MM.1S (cell line): ENCODE measurements at regions not wholly inside any gene's neighbourhood (a gene's known extent, or its start where the extent isn't known, plus 50 kb on each side); places are given as distances from the start of the nearest gene placed in this dataset.
"Not testable (repeated sequence)": the region's sequence is repeated elsewhere in the genome, so short reads cannot be mapped to it uniquely, and the experiment has no call there.

Experiments used
- DNase-seq: peaks from one replicate; pipeline ENCODE4 v3.0.0-alpha.2; 2015
- H2AFZ ChIP-seq: fragments of 300-600 bp; sonication (generic); 2 replicates; pipeline ENCODE4 v1.6.0; 2016; ENCODE audit warnings: antibody characterized with exemption, low read length
- H3F3A ChIP-seq: fragments of 300-600 bp; sonication (generic); 2 replicates; pipeline ENCODE4 v1.6.1; 2016; ENCODE audit warnings: mild to moderate bottlenecking, antibody characterized with exemption, low read length, moderate library complexity, mixed read lengths; ENCODE audit not compliant: insufficient read depth
- H3K27ac ChIP-seq: fragments of 300-600 bp; sonication (generic); 2 replicates; pipeline ENCODE4 v1.5.1; 2016; ENCODE audit warnings: mild to moderate bottlenecking, low read length
- H3K27me3 ChIP-seq: fragments of 300-600 bp; sonication (generic); replicated peaks from 2 replicates; pipeline ENCODE4 v1.6.0; 2016; ENCODE audit warnings: low read length; ENCODE audit not compliant: insufficient read depth
- H3K36me3 ChIP-seq: fragments of 300-600 bp; sonication (generic); replicated peaks from 2 replicates; pipeline ENCODE4 v1.6.1; 2016; ENCODE audit warnings: mild to moderate bottlenecking, low read length, mixed read lengths; ENCODE audit not compliant: insufficient read depth
- H3K4me1 ChIP-seq: fragments of 300-600 bp; sonication (generic); 2 replicates; pipeline ENCODE4 v1.6.1; 2016; ENCODE audit warnings: low read length, mixed read lengths
- H3K4me2 ChIP-seq: fragments of 300-600 bp; sonication (generic); 2 replicates; pipeline ENCODE4 v1.6.0; 2016; ENCODE audit warnings: low read depth, low read length
- H3K4me3 ChIP-seq: fragments of 300-600 bp; sonication (generic); 2 replicates; pipeline ENCODE4 v1.5.1; 2016; ENCODE audit warnings: low read length, mixed read lengths
- H3K79me2 ChIP-seq: fragments of 300-600 bp; sonication (generic); 2 replicates; pipeline ENCODE4 v1.6.1; 2016; ENCODE audit warnings: mixed run types, low read length, mixed read lengths
- H3K9ac ChIP-seq: fragments of 300-600 bp; sonication (generic); 2 replicates; pipeline ENCODE4 v1.6.1; 2016; ENCODE audit warnings: low read length, mixed read lengths
- H3K9me2 ChIP-seq: fragments of 300-600 bp; sonication (generic); replicated peaks from 2 replicates; pipeline ENCODE4 v1.6.1; 2016; ENCODE audit warnings: mild to moderate bottlenecking, low read length, mixed read lengths; ENCODE audit not compliant: insufficient read depth
- H3K9me3 ChIP-seq: fragments of 300-600 bp; sonication (generic); replicated peaks from 2 replicates; pipeline ENCODE4 v1.6.1; 2016; ENCODE audit warnings: mild to moderate bottlenecking, low read length, mixed read lengths; ENCODE audit not compliant: insufficient read depth
- H4K20me1 ChIP-seq: fragments of 300-600 bp; sonication (generic); 2 replicates; pipeline ENCODE4 v1.6.1; 2016; ENCODE audit warnings: mild to moderate bottlenecking, low read length, moderate library complexity, mixed read lengths; ENCODE audit not compliant: insufficient read depth
- EZH2 ChIP-seq: fragments of 300-600 bp; sonication (generic); optimal IDR thresholded peaks from 2 replicates; pipeline ENCODE3; 2017; ENCODE audit warnings: low read depth, mild to moderate bottlenecking, antibody characterized with exemption, low read length, mixed read lengths
- EZH2phosphoT487 ChIP-seq: fragments of 300-600 bp; sonication (generic); IDR thresholded peaks from 2 replicates; pipeline ENCODE4 v1.6.1; 2018; ENCODE audit warnings: antibody characterized with exemption, low read length
- TF ChIP-seq, protein P1 (sequence below): fragments of 300-600 bp; sonication (generic); IDR thresholded peaks from 2 replicates; pipeline ENCODE4 v1.5.1; 2016; ENCODE audit warnings: antibody characterized with exemption, low read length, mixed read lengths

DNA sequence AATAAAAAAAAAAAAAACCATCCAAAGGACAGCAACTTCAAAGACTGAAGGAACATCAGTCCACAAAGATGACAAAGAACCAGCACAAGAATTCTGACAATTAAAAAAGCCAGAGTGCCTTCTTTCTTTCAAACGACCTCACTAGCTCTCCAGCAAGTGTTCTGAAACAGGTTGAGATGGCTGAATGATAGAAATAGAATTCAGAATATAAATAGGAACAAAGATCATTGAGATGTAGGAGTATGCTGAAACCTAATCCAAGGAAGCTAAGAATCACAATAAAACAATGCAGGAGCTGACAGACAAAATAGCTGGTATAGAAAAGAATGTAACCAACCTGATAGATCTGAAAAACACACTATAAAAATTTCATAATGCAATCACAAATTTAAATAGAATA is 218.2 kb downstream of the GIPC2 start:
- no peak overlapping the region for H3K4me3 ChIP-seq
- no peaks in the 10 kb centered on the region for H3K4me1 ChIP-seq
- DNase-seq = no peak
- no peaks in the 10 kb centered on the region for H3F3A ChIP-seq
- H3K9me2 ChIP-seq = no peaks in the 10 kb centered on the region
- TF ChIP-seq EZH2 (no peak), EZH2phosphoT487 (no peak)
- TF ChIP-seq, protein P1, sequence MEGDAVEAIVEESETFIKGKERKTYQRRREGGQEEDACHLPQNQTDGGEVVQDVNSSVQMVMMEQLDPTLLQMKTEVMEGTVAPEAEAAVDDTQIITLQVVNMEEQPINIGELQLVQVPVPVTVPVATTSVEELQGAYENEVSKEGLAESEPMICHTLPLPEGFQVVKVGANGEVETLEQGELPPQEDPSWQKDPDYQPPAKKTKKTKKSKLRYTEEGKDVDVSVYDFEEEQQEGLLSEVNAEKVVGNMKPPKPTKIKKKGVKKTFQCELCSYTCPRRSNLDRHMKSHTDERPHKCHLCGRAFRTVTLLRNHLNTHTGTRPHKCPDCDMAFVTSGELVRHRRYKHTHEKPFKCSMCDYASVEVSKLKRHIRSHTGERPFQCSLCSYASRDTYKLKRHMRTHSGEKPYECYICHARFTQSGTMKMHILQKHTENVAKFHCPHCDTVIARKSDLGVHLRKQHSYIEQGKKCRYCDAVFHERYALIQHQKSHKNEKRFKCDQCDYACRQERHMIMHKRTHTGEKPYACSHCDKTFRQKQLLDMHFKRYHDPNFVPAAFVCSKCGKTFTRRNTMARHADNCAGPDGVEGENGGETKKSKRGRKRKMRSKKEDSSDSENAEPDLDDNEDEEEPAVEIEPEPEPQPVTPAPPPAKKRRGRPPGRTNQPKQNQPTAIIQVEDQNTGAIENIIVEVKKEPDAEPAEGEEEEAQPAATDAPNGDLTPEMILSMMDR = no peak
- H3K4me2 ChIP-seq = no peak overlapping the region
- no peaks in the 10 kb centered on the region for H3K36me3 ChIP-seq
- H3K9me3 ChIP-seq = no peaks in the 10 kb centered on the region
- H3K27ac ChIP-seq = no peak overlapping the region
- no peak overlapping the region for H3K9ac ChIP-seq
- H4K20me1 ChIP-seq = no peaks in the 10 kb centered on the region
- H3K79me2 ChIP-seq = no peaks in the 10 kb centered on the region
- H3K27me3 ChIP-seq = no peaks in the 10 kb centered on the region
- no peak overlapping the region for H2AFZ ChIP-seq

DNA sequence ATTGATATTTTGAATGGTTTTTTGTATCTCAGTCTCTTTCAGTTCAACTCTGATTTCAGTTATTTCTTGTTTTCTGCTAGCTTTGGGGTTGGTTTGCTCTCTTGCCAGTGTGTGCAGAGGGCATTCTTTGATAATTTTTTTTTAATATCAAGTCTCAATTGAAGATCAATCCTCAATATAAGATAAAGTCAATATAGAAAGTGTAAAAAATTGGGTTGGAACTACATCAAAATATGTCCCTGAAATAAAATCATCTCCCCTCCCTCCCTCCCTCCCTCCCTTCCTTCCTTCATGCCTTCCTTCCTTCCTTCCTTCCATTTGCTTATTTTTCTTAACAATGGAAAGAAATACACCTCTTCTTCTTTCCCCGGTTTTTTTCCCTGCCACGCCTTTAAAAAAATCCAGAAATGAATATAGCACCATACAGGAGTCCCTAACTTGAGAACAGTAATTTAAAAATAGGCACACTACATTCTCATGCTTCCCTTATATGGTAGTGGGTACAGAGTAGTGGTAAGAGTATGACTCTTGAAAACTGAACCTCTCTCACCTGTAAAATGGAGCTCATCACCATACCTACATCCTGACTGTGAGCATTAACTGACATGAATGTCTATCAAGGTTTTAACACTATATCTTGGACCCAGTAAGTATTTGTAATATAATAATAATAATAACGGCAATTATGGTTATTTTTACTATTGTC is 221.9 kb downstream of the GIPC2 start:
- H3K27ac ChIP-seq = no peak overlapping the region
- H3K9me3 ChIP-seq = no peaks in the 10 kb centered on the region
- no peaks in the 10 kb centered on the region for H3K9me2 ChIP-seq
- TF ChIP-seq, protein P1 = no peak
- TF ChIP-seq EZH2phosphoT487 (no peak), EZH2 (no peak)
- no peak overlapping the region for H3K9ac ChIP-seq
- no peaks in the 10 kb centered on the region for H3F3A ChIP-seq
- DNase-seq = peak; percentile 17
- no peaks in the 10 kb centered on the region for H3K27me3 ChIP-seq
- no peaks in the 10 kb centered on the region for H3K79me2 ChIP-seq
- no peak overlapping the region for H3K4me3 ChIP-seq
- H4K20me1 ChIP-seq = no peaks in the 10 kb centered on the region
- no peak overlapping the region for H3K4me2 ChIP-seq
- H3K4me1 ChIP-seq = no peaks in the 10 kb centered on the region
- H2AFZ ChIP-seq = no peak overlapping the region
- H3K36me3 ChIP-seq = no peaks in the 10 kb centered on the region

DNA sequence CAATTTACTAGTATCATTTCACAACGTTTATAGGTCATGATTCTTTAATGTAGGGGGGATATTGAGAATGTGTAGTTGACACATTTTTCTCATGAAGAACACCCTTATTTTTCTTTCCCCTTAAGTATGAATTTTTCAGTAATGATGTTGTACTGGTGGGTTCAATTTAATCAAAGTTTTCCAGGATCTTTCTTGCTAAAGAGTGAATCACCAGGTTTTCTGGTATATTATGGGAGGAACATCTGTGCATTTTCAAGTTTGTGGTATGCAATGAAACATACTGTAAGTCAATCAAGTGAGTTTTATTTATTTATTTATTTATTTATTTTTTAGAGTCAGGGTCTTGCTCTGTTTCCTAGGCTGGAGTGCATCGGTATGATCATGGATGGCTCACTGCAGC is 221.2 kb upstream of the PTGFR start:
- H3K79me2 ChIP-seq = no peaks in the 10 kb centered on the region
- TF ChIP-seq EZH2phosphoT487 (no peak), EZH2 (no peak)
- TF ChIP-seq, protein P1 = no peak
- H3F3A ChIP-seq = no peaks in the 10 kb centered on the region
- no peaks in the 10 kb centered on the region for H3K36me3 ChIP-seq
- H3K27ac ChIP-seq = no peak overlapping the region
- H3K9me2 ChIP-seq = no peaks in the 10 kb centered on the region
- H2AFZ ChIP-seq = no peak overlapping the region
- H3K9me3 ChIP-seq = no peaks in the 10 kb centered on the region
- no peak for DNase-seq
- no peak overlapping the region for H3K9ac ChIP-seq
- no peaks in the 10 kb centered on the region for H3K27me3 ChIP-seq
- no peak overlapping the region for H3K4me3 ChIP-seq
- no peaks in the 10 kb centered on the region for H3K4me1 ChIP-seq
- H3K4me2 ChIP-seq = no peak overlapping the region
- no peaks in the 10 kb centered on the region for H4K20me1 ChIP-seq

DNA sequence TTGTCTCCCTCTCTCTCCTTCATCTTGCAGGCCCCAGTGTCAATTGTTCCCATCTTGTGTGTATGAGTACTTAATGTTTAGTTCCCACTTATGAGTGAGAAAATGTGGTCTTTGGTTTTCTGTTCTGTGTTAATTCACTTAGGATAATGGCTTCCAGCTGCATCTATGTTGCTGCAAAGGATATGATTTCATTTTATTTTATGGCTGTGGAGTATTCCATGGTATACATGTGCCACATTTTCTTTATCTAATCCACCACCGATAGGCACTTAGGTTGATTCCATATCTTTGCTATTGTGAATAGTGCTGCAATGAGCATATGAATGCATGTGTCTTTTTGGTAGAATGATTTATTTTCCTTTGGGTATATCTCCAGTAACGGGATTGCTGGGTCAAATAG is 219.4 kb upstream of the PTGFR start:
- H3K27me3 ChIP-seq, H4K20me1 ChIP-seq, H3K79me2 ChIP-seq, H3K9me3 ChIP-seq, H3K9ac ChIP-seq, H3K36me3 ChIP-seq, H3K9me2 ChIP-seq, H3K4me1 ChIP-seq, H3K4me2 ChIP-seq, H3K4me3 ChIP-seq, H3K27ac ChIP-seq, DNase-seq, H2AFZ ChIP-seq, H3F3A ChIP-seq: not testable (repeated sequence)
